ENCODE measurements at regions not wholly inside any gene's neighbourhood (a gene's known extent, or its start where the extent isn't known, plus 50 kb on each side); places are given as distances from the start of the nearest gene placed in this dataset.

- DNase-seq (no peak), ATAC-seq (no peak)
Measured at GRCh38 chr11:33616552-33616951, 84.1 kb downstream of the C11orf91 start.

GRCh38 chr11:33615751-33616150 lies 84.9 kb downstream of the C11orf91 start:
- ATAC-seq: no peak
- no peak for DNase-seq

- ATAC-seq: no peak
- DNase-seq: no peak
Measured at GRCh38 chr11:33613404-33613803, 87.2 kb downstream of the C11orf91 start.

GRCh38 chr11:33610903-33611302 lies 89.7 kb downstream of the C11orf91 start:
- DNase-seq (no peak), ATAC-seq (no peak)

GRCh38 chr11:33608386-33608785 lies 92.2 kb downstream of the C11orf91 start:
- DNase-seq (no peak), ATAC-seq (no peak)

GRCh38 chr11:33606762-33607161 lies 93.9 kb downstream of the C11orf91 start:
- ATAC-seq (no peak), DNase-seq (no peak)

GRCh38 chr11:33605703-33606102 lies 94.9 kb downstream of the C11orf91 start:
- no peak for ATAC-seq
- no peak for DNase-seq

GRCh38 chr11:33598426-33599069 lies 102.1 kb downstream of the C11orf91 start:
- DNase-seq (no peak), ATAC-seq (no peak)

GRCh38 chr11:33594188-33594587 lies 106.4 kb downstream of the C11orf91 start:
- ATAC-seq (no peak), DNase-seq (no peak)

- ATAC-seq (no peak), DNase-seq (no peak)
Measured at GRCh38 chr11:33590441-33590840, 110.2 kb downstream of the C11orf91 start.

GRCh38 chr11:33588056-33588455 lies 112.6 kb downstream of the C11orf91 start:
- ATAC-seq (no peak), DNase-seq (no peak)

- DNase-seq (no peak), ATAC-seq (no peak)
Measured at GRCh38 chr11:33585586-33586209, 114.9 kb downstream of the C11orf91 start.

GRCh38 chr11:33582636-33583325 lies 117.8 kb downstream of the C11orf91 start:
- no peak for DNase-seq
- no peak for ATAC-seq

GRCh38 chr11:33579101-33579500 lies 121.5 kb downstream of the C11orf91 start:
- ATAC-seq (no peak), DNase-seq (no peak)

- ATAC-seq (no peak), DNase-seq (no peak)
Measured at GRCh38 chr11:33577204-33577603, 123.4 kb downstream of the C11orf91 start.

- ATAC-seq: no peak
Measured at GRCh38 chr11:33575311-33575710, 125.3 kb downstream of the C11orf91 start.

GRCh38 chr11:33574331-33574730 lies 126.3 kb downstream of the C11orf91 start:
- ATAC-seq (no peak), DNase-seq (no peak)

More at GRCh38 chr11:33575311-33575710, 125.3 kb downstream of the C11orf91 start:
- no peak for DNase-seq

GRCh38 chr11:33569333-33569732 lies 131.3 kb downstream of the C11orf91 start:
- ATAC-seq: no peak
- no peak for DNase-seq

GRCh38 chr11:33567004-33567403 lies 133.6 kb downstream of the C11orf91 start:
- ATAC-seq: no peak
- DNase-seq: no peak

- ATAC-seq (no peak), DNase-seq (no peak)
Measured at GRCh38 chr11:33564856-33565453, 135.7 kb downstream of the C11orf91 start.

- no peak for ATAC-seq
- DNase-seq: no peak
Measured at GRCh38 chr11:33560729-33561128, 139.9 kb downstream of the C11orf91 start.

- ATAC-seq (no peak), DNase-seq (no peak)
Measured at GRCh38 chr11:33559567-33559966, 141.1 kb downstream of the C11orf91 start.

- no peak for ATAC-seq
- DNase-seq: no peak
Measured at GRCh38 chr11:33558097-33558496, 142.5 kb downstream of the C11orf91 start.
